Stimulated activated CD4-positive, alpha-beta T cell treated with anti-CD3 and anti-CD28 coated beads, Interleukin-15, amount 100 ng/mL, for 24 hours (primary cell): ENCODE measurements at regions not wholly inside any gene's neighbourhood (a gene's known extent, or its start where the extent isn't known, plus 50 kb on each side); places are given as distances from the start of the nearest gene placed in this dataset.
"Not testable (repeated sequence)": the region's sequence is repeated elsewhere in the genome, so short reads cannot be mapped to it uniquely, and the experiment has no call there.

Experiments
- DNase-seq: peaks from one replicate; pipeline ENCODE4 v3.0.0-alpha.2; 2020

GRCh38 chr22:34608540-34609115 is 457.3 kb upstream of the ISX start:
- no peak for DNase-seq

- DNase-seq: no peak
Measured at GRCh38 chr22:34609646-34610045, 456.3 kb upstream of the ISX start.

GRCh38 chr22:34620161-34620560 is 445.8 kb upstream of the ISX start:
- no peak for DNase-seq

- DNase-seq: no peak
Measured at GRCh38 chr22:34620832-34621231, 445.1 kb upstream of the ISX start.

- no peak for DNase-seq
Measured at GRCh38 chr22:34622602-34623001, 443.4 kb upstream of the ISX start.

- DNase-seq: no peak
Measured at GRCh38 chr22:34623580-34623979, 442.4 kb upstream of the ISX start.

GRCh38 chr22:34625892-34626291 is 440.1 kb upstream of the ISX start:
- DNase-seq: not testable (repeated sequence)

- DNase-seq: no peak
Measured at GRCh38 chr22:34638128-34638527, 427.8 kb upstream of the ISX start.

GRCh38 chr22:34639911-34640310 is 426.0 kb upstream of the ISX start:
- no peak for DNase-seq

- no peak for DNase-seq
Measured at GRCh38 chr22:34645375-34645774, 420.6 kb upstream of the ISX start.

- no peak for DNase-seq
Measured at GRCh38 chr22:34669001-34669400, 397.0 kb upstream of the ISX start.

- DNase-seq: not testable (repeated sequence)
Measured at GRCh38 chr22:34683031-34683430, 382.9 kb upstream of the ISX start.

GRCh38 chr22:34684278-34684677 is 381.7 kb upstream of the ISX start:
- DNase-seq: not testable (repeated sequence)

- no peak for DNase-seq
Measured at GRCh38 chr22:34687116-34687515, 378.8 kb upstream of the ISX start.

- DNase-seq: no peak
Measured at GRCh38 chr22:34688825-34689224, 377.1 kb upstream of the ISX start.

GRCh38 chr22:34696557-34696956 is 369.4 kb upstream of the ISX start:
- DNase-seq: no peak

GRCh38 chr22:34702279-34702678 is 363.7 kb upstream of the ISX start:
- no peak for DNase-seq

- DNase-seq: no peak
Measured at GRCh38 chr22:34709641-34710040, 356.3 kb upstream of the ISX start.

- DNase-seq: no peak
Measured at GRCh38 chr22:34722901-34723300, 343.1 kb upstream of the ISX start.

- no peak for DNase-seq
Measured at GRCh38 chr22:34736081-34736480, 329.9 kb upstream of the ISX start.

GRCh38 chr22:34738661-34739400 is 327.1 kb upstream of the ISX start:
- DNase-seq: no peak

- no peak for DNase-seq
Measured at GRCh38 chr22:34743110-34743751, 322.7 kb upstream of the ISX start.

GRCh38 chr22:34760276-34761008 is 305.5 kb upstream of the ISX start:
- DNase-seq: no peak

GRCh38 chr22:34761111-34761510 is 304.8 kb upstream of the ISX start:
- no peak for DNase-seq
